GM23338 (cell line): ENCODE measurements at regions not wholly inside any gene's neighbourhood (a gene's known extent, or its start where the extent isn't known, plus 50 kb on each side); places are given as distances from the start of the nearest gene placed in this dataset.

Experiments
- ATAC-seq: fragments of 200-7000 bp; cut with Tn5 transposase; 3 replicates; pipeline ENCODE4 v1.9.1; 2020
- DNase-seq: peaks from one replicate; pipeline ENCODE4 v3.0.0-alpha.2; 2015; ENCODE audit warnings: low spot score
- H2AFZ ChIP-seq: fragments of 200-600 bp; sonication (generic); 2 replicates; pipeline ENCODE4 v1.8.0; 2016; ENCODE audit warnings: antibody characterized with exemption, mild to moderate bottlenecking, moderate library complexity
- H3F3A ChIP-seq: fragments of 200-600 bp; sonication (generic); replicated peaks from 2 replicates; pipeline ENCODE4 v1.8.0; 2017; ENCODE audit warnings: antibody characterized with exemption, mixed run types, low read depth
- H3K27ac ChIP-seq: fragments of 200-600 bp; sonication (generic); 2 replicates; pipeline ENCODE4 v1.6.1; 2016; ENCODE audit warnings: low read depth
- H3K27me3 ChIP-seq: fragments of 200-600 bp; sonication (generic); 2 replicates; pipeline ENCODE4 v1.8.0; 2016; ENCODE audit warnings: mild to moderate bottlenecking, mixed run types, moderate library complexity; ENCODE audit not compliant: insufficient read depth
- H3K36me3 ChIP-seq: fragments of 200-600 bp; sonication (generic); 2 replicates; pipeline ENCODE4 v1.8.0; 2016; ENCODE audit warnings: mild to moderate bottlenecking; ENCODE audit not compliant: insufficient read depth
- H3K4me1 ChIP-seq: fragments of 200-600 bp; sonication (generic); 2 replicates; pipeline ENCODE4 v1.8.0; 2016; ENCODE audit warnings: mild to moderate bottlenecking, moderate library complexity; ENCODE audit not compliant: insufficient read depth
- H3K4me2 ChIP-seq: fragments of 200-600 bp; sonication (generic); 2 replicates; pipeline ENCODE4 v1.7.1; 2017; ENCODE audit warnings: mixed run types
- H3K4me3 ChIP-seq: fragments of 200-600 bp; sonication (generic); 2 replicates; pipeline ENCODE4 v1.6.1; 2016; ENCODE audit warnings: mixed run types
- H3K79me2 ChIP-seq: fragments of 200-600 bp; sonication (generic); replicated peaks from 2 replicates; pipeline ENCODE4 v1.8.0; 2017; ENCODE audit warnings: mild to moderate bottlenecking; ENCODE audit not compliant: insufficient read depth
- H3K9me2 ChIP-seq: fragments of 200-600 bp; sonication (generic); 2 replicates; pipeline ENCODE4 v1.8.0; 2017; ENCODE audit not compliant: insufficient read depth
- H4K20me1 ChIP-seq: fragments of 200-600 bp; sonication (generic); replicated peaks from 2 replicates; pipeline ENCODE4 v1.8.0; 2017; ENCODE audit warnings: mild to moderate bottlenecking; ENCODE audit not compliant: insufficient read depth
- H3K27ac Mint-ChIP-seq: 2 replicates; pipeline ENCODE4 v1.8.0; 2020; ENCODE audit warnings: inconsistent platforms, mild to moderate bottlenecking, moderate library complexity, mixed read lengths
- H3K27me3 Mint-ChIP-seq: 3 replicates; pipeline ENCODE4 v1.8.0; 2022; ENCODE audit warnings: low read depth, mild to moderate bottlenecking, moderate library complexity, mixed read lengths, inconsistent platforms; ENCODE audit not compliant: insufficient read depth, poor library complexity
- H3K36me3 Mint-ChIP-seq: 3 replicates; pipeline ENCODE4 v1.8.0; 2021; ENCODE audit warnings: low read depth, mild to moderate bottlenecking, inconsistent platforms, moderate library complexity, mixed read lengths
- H3K4me1 Mint-ChIP-seq: 3 replicates; pipeline ENCODE4 v1.8.0; 2020; ENCODE audit warnings: mild to moderate bottlenecking, inconsistent platforms, mixed read lengths
- H3K4me3 Mint-ChIP-seq: 3 replicates; pipeline ENCODE4 v1.8.0; 2021; ENCODE audit warnings: moderate library complexity, mild to moderate bottlenecking, inconsistent platforms, mixed read lengths
- H3K9me3 Mint-ChIP-seq: 3 replicates; pipeline ENCODE4 v1.8.0; 2020; ENCODE audit warnings: moderate library complexity, mild to moderate bottlenecking, inconsistent platforms, mixed read lengths
- CREB1 ChIP-seq: fragments of 250-450 bp; sonication (Bioruptor Pico); IDR thresholded peaks from 2 replicates; pipeline ENCODE4 v1.5.0; 2020; ENCODE audit warnings: low read depth, mild to moderate bottlenecking, moderate library complexity
- CTCF ChIP-seq, 2 experiments: fragments of 200-600 bp in 1 of 2; sonication (generic) in 1 of 2; conservative IDR thresholded peaks; 2 replicates each; pipeline versions ENCODE4 v1.5.1 to v1.6.1; 2016 to 2017; ENCODE audit warnings: antibody characterized with exemption in 2 of 2, low read depth in 2 of 2, mild to moderate bottlenecking in 2 of 2, moderate library complexity in 1 of 2
- EZH2 ChIP-seq: fragments of 200-600 bp; sonication (generic); IDR thresholded peaks from one replicate; pipeline ENCODE4 v1.8.0; 2017; ENCODE audit warnings: antibody characterized with exemption, mild to moderate bottlenecking, low read depth; ENCODE audit not compliant: unreplicated experiment
- EZH2phosphoT487 ChIP-seq: fragments of 200-600 bp; sonication (generic); IDR thresholded peaks from one replicate; pipeline ENCODE4 v1.8.1; 2018; ENCODE audit warnings: antibody characterized with exemption; ENCODE audit not compliant: unreplicated experiment
- JUNB ChIP-seq: IDR thresholded peaks from one replicate; pipeline ENCODE4 v1.6.1; 2016; ENCODE audit warnings: antibody characterized with exemption; ENCODE audit not compliant: unreplicated experiment
- NANOG ChIP-seq: IDR thresholded peaks from 2 replicates; pipeline ENCODE4 v1.6.1; 2016; ENCODE audit warnings: antibody characterized with exemption, borderline replicate concordance
- POLR2AphosphoS5 ChIP-seq: IDR thresholded peaks from 2 replicates; pipeline ENCODE4 v1.6.1; 2016; ENCODE audit warnings: antibody characterized with exemption, low read depth
- REST ChIP-seq: IDR thresholded peaks from one replicate; pipeline ENCODE4 v1.6.1; 2018; ENCODE audit warnings: antibody characterized with exemption; ENCODE audit not compliant: unreplicated experiment
- STAT1 ChIP-seq: IDR thresholded peaks from one replicate; pipeline ENCODE4 v1.6.1; 2016; ENCODE audit warnings: antibody characterized with exemption; ENCODE audit not compliant: unreplicated experiment
- ZNF114 ChIP-seq: fragments of 250-450 bp; sonication (Bioruptor Pico); IDR thresholded peaks from 2 replicates; pipeline ENCODE4 v1.5.0; 2020; ENCODE audit warnings: mild to moderate bottlenecking, moderate library complexity
- ZNF331 ChIP-seq: fragments of 250-450 bp; sonication (Bioruptor Pico); IDR thresholded peaks from 2 replicates; pipeline ENCODE4 v1.5.0; 2020; ENCODE audit warnings: low read depth, mild to moderate bottlenecking, moderate library complexity
- TF ChIP-seq, protein P1 (sequence below): IDR thresholded peaks from 2 replicates; pipeline ENCODE4 v1.6.1; 2016; ENCODE audit warnings: antibody characterized with exemption

DNA sequence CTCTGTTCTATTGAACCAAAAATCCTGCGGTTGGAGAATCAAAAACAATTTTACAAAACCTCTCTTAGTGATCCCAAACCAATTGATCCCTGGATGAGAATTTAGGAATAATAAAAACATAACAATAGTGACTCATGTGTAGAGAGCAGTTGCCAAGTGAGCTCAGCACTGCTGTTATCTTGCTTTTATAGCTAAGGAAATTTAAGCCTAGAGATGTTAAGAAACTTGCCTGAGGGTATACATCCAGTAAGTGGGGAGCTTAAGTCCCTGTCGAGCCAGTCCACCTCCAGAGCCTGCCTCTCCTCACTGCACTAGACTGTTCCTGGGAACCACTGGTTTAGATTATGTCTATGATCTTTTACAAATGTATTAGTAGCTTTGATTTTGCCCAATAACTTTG, 358.4 kb upstream of the LMCD1 start:
- no peak overlapping the region for H3K4me3 ChIP-seq
- DNase-seq (no peak), ATAC-seq (no peak)
- no peak overlapping the region for H3K27ac ChIP-seq
- no peak for TF ChIP-seq CTCF (conservative IDR thresholded peaks at IDR 0.05; ENCODE audit: low read depth in 2 of 2)
- TF ChIP-seq ZNF114 (CRISPR knock-in tag) = no peak
- TF ChIP-seq POLR2AphosphoS5 = no peak
- no peak for TF ChIP-seq EZH2
- TF ChIP-seq CREB1 (CRISPR knock-in tag) = no peak
- H3K4me2 ChIP-seq = no peak overlapping the region
- no peaks in the 10 kb centered on the region for H3K79me2 ChIP-seq
- no peaks in the 10 kb centered on the region for H3K27me3 ChIP-seq
- H4K20me1 ChIP-seq = no peaks in the 10 kb centered on the region
- H3F3A ChIP-seq = no peaks in the 10 kb centered on the region
- no peaks in the 10 kb centered on the region for H3K36me3 ChIP-seq
- H3K4me1 ChIP-seq = peaks cover 4% of the 10 kb centered on the region
- no peaks in the 10 kb centered on the region for H3K36me3 Mint-ChIP-seq
- peaks cover 17% of the 10 kb centered on the region; the same call in 1 of the 2 replicates for H3K9me2 ChIP-seq
- H3K4me3 Mint-ChIP-seq = no peak overlapping the region
- peaks cover 2% of the 10 kb centered on the region for H3K27me3 Mint-ChIP-seq
- H3K4me1 Mint-ChIP-seq = no peaks in the 10 kb centered on the region; the same call in 2 of the 3 replicates
- H2AFZ ChIP-seq = no peak overlapping the region
- H3K27ac Mint-ChIP-seq = no peak overlapping the region
- 0 out of 3 replicates have a peak, but pooled peaks cover 6% of the 10 kb centered on the region for H3K9me3 Mint-ChIP-seq

DNA sequence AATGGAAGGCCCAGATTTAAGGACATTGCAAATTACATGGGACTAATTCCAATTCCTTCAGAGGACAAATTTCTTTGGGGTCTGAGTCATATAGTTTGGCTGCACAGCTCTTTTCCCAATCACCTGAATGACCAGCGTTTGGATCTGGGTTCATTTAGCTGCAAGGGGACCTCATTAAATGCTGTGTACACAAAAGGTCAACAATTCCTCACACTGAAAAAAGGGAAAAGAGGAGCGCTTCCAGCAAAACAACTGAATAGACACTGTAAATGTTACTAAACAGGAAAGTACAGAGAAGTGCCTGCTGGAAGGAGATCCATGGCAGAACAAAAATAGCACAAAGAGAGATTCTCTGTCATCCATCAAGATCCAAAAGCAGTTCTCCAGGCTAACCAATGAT, 356.0 kb upstream of the LMCD1 start:
- Mint-ChIP-seq H3K27ac (no peak overlapping the region), H3K4me1 (no peaks in the 10 kb centered on the region), H3K4me3 (no peak overlapping the region), H3K9me3 (0 out of 3 replicates have a peak, but pooled peaks cover 6% of the 10 kb centered on the region), H3K36me3 (no peaks in the 10 kb centered on the region), H3K27me3 (peaks cover 2% of the 10 kb centered on the region)
- Histone ChIP-seq H4K20me1 (no peaks in the 10 kb centered on the region), H3K4me1 (no peaks in the 10 kb centered on the region), H3K27me3 (no peaks in the 10 kb centered on the region), H3K4me3 (no peak overlapping the region), H3K9me2 (peaks cover 17% of the 10 kb centered on the region; the same call in 1 of the 2 replicates), H3K36me3 (no peaks in the 10 kb centered on the region), H2AFZ (no peak overlapping the region), H3K4me2 (no peak overlapping the region), H3K79me2 (no peaks in the 10 kb centered on the region), H3K27ac (no peak overlapping the region), H3F3A (no peaks in the 10 kb centered on the region)
- ATAC-seq = no peak
- TF ChIP-seq STAT1 (no peak), ZNF331 (CRISPR knock-in tag) (no peak)
- TF ChIP-seq, protein P1, sequence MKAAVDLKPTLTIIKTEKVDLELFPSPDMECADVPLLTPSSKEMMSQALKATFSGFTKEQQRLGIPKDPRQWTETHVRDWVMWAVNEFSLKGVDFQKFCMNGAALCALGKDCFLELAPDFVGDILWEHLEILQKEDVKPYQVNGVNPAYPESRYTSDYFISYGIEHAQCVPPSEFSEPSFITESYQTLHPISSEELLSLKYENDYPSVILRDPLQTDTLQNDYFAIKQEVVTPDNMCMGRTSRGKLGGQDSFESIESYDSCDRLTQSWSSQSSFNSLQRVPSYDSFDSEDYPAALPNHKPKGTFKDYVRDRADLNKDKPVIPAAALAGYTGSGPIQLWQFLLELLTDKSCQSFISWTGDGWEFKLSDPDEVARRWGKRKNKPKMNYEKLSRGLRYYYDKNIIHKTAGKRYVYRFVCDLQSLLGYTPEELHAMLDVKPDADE = no peak
- no peak for DNase-seq

GRCh38 chr3:8147711-8148110, 353.9 kb upstream of the LMCD1 start:
- no peaks in the 10 kb centered on the region for H3K27me3 ChIP-seq
- Mint-ChIP-seq H3K4me3 (no peak overlapping the region), H3K9me3 (no peaks in the 10 kb centered on the region), H3K36me3 (no peaks in the 10 kb centered on the region), H3K4me1 (no peaks in the 10 kb centered on the region), H3K27ac (peak overlapping the region; percentile 73), H3K27me3 (no peaks in the 10 kb centered on the region)
- no peak overlapping the region for H3K4me2 ChIP-seq
- DNase-seq (no peak), ATAC-seq (no peak)
- H3K27ac ChIP-seq = no peak overlapping the region
- H3K4me3 ChIP-seq = no peak overlapping the region
- H3K9me2 ChIP-seq = peaks cover 13% of the 10 kb centered on the region; the same call in 1 of the 2 replicates
- no peaks in the 10 kb centered on the region for H4K20me1 ChIP-seq
- no peaks in the 10 kb centered on the region for H3K4me1 ChIP-seq
- H3K36me3 ChIP-seq = no peaks in the 10 kb centered on the region
- H3F3A ChIP-seq = no peaks in the 10 kb centered on the region
- H2AFZ ChIP-seq = no peak overlapping the region
- H3K79me2 ChIP-seq = no peaks in the 10 kb centered on the region
- TF ChIP-seq ZNF114 (CRISPR knock-in tag) = no peak
- TF ChIP-seq EZH2 = no peak
- TF ChIP-seq CTCF (conservative IDR thresholded peaks at IDR 0.05; ENCODE audit: low read depth in 2 of 2) = no peak
- TF ChIP-seq NANOG = no peak
- TF ChIP-seq REST = no peak
- TF ChIP-seq JUNB = no peak
- TF ChIP-seq EZH2phosphoT487 = no peak
